ENCODE measurements at regions not wholly inside any gene's neighbourhood (a gene's known extent, or its start where the extent isn't known, plus 50 kb on each side); places are given as distances from the start of the nearest gene placed in this dataset.

GRCh38 chr1:188877668-188878067 is 1600.0 kb downstream of the BRINP3 start:
- Histone ChIP-seq H3K36me3 (no peaks in the 10 kb centered on the region), H3K4me3 (no peak overlapping the region), H3K27me3 (ENCODE audit: low read depth) (no peaks in the 10 kb centered on the region), H3K4me1 (no peaks in the 10 kb centered on the region), H3K27ac (replicated peaks) (no peak overlapping the region), H3K9me3 (replicated peaks) (no peaks in the 10 kb centered on the region)
- TF ChIP-seq, protein P1, sequence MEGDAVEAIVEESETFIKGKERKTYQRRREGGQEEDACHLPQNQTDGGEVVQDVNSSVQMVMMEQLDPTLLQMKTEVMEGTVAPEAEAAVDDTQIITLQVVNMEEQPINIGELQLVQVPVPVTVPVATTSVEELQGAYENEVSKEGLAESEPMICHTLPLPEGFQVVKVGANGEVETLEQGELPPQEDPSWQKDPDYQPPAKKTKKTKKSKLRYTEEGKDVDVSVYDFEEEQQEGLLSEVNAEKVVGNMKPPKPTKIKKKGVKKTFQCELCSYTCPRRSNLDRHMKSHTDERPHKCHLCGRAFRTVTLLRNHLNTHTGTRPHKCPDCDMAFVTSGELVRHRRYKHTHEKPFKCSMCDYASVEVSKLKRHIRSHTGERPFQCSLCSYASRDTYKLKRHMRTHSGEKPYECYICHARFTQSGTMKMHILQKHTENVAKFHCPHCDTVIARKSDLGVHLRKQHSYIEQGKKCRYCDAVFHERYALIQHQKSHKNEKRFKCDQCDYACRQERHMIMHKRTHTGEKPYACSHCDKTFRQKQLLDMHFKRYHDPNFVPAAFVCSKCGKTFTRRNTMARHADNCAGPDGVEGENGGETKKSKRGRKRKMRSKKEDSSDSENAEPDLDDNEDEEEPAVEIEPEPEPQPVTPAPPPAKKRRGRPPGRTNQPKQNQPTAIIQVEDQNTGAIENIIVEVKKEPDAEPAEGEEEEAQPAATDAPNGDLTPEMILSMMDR (IDR thresholded peaks at IDR 0.05; ENCODE audit: borderline replicate concordance), result no peak
- intact Hi-C loops (cut with micrococcal nuclease), result no loop called here
- no peak for DNase-seq

- H3K9me3 ChIP-seq (replicated peaks), result peaks cover 6% of the 10 kb centered on the region
- H3K4me1 ChIP-seq, result no peaks in the 10 kb centered on the region
- TF ChIP-seq, protein P1 (IDR thresholded peaks at IDR 0.05; ENCODE audit: borderline replicate concordance), result no peak
- H3K4me3 ChIP-seq, result no peak overlapping the region
- H3K27me3 ChIP-seq (ENCODE audit: low read depth), result no peaks in the 10 kb centered on the region
- intact Hi-C loops (cut with micrococcal nuclease), result no loop called here
- H3K27ac ChIP-seq (replicated peaks), result no peak overlapping the region
- H3K36me3 ChIP-seq, result no peaks in the 10 kb centered on the region
- DNase-seq, result no peak
Observed at GRCh38 chr1:188888386-188888785, 1589.3 kb downstream of the BRINP3 start.

GRCh38 chr1:188889166-188889565 is 1588.5 kb downstream of the BRINP3 start:
- H3K4me3 ChIP-seq, result no peak overlapping the region
- H3K9me3 ChIP-seq (replicated peaks), result peaks cover 6% of the 10 kb centered on the region
- H3K4me1 ChIP-seq, result no peaks in the 10 kb centered on the region
- H3K27ac ChIP-seq (replicated peaks), result no peak overlapping the region
- TF ChIP-seq, protein P1 (IDR thresholded peaks at IDR 0.05; ENCODE audit: borderline replicate concordance), result no peak
- no peaks in the 10 kb centered on the region for H3K27me3 ChIP-seq (ENCODE audit: low read depth)
- H3K36me3 ChIP-seq, result no peaks in the 10 kb centered on the region
- no peak for DNase-seq
- intact Hi-C loops (cut with micrococcal nuclease), result no loop called here

DNA sequence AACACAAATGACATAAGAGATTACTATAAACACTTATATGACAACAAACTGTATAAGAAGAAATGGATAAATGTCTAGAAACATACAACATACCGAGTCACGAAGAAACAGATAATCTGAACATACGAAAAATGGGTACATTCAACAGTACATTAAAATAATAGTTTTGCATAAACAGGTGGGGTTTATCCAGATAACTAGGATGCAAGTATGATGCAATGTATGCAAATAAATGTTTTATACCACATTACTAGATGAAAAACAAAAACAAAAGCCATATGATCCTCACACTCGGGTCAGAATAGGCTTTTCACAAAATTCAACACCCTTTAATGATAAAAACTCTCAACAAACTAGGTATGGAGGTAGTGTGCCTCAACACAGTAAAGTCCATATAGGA is 1585.7 kb downstream of the BRINP3 start:
- TF ChIP-seq, protein P1 (IDR thresholded peaks at IDR 0.05; ENCODE audit: borderline replicate concordance), result no peak
- H3K36me3 ChIP-seq, result no peaks in the 10 kb centered on the region
- DNase-seq, result no peak
- no peaks in the 10 kb centered on the region for H3K4me1 ChIP-seq
- H3K27me3 ChIP-seq (ENCODE audit: low read depth), result no peaks in the 10 kb centered on the region
- H3K27ac ChIP-seq (replicated peaks), result no peak overlapping the region
- intact Hi-C loops (cut with micrococcal nuclease), result no loop called here
- peaks cover 11% of the 10 kb centered on the region for H3K9me3 ChIP-seq (replicated peaks)
- H3K4me3 ChIP-seq, result no peak overlapping the region

DNA sequence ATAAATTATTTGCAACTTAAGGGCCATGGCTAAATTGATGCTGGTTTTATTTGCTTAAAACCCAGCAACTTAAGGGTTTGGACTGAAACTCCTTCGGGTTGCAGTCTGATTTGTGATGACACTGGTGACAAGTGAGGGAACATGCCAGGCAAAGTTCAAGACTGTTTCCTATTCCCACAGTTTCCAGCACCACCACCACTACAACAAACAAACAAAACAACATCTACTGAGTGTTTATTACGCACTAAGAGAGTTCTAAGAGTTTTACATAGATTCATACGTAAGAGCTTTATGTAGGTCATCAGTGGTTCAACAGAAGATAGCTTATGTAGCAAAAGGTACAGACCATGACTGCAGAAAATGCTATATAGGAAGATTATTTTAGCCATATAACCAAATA is 1582.1 kb downstream of the BRINP3 start:
- Histone ChIP-seq H3K4me3 (no peak overlapping the region), H3K36me3 (no peaks in the 10 kb centered on the region), H3K4me1 (no peaks in the 10 kb centered on the region), H3K9me3 (replicated peaks) (peaks cover 16% of the 10 kb centered on the region), H3K27ac (replicated peaks) (no peak overlapping the region), H3K27me3 (ENCODE audit: low read depth) (no peaks in the 10 kb centered on the region)
- TF ChIP-seq, protein P1 (IDR thresholded peaks at IDR 0.05; ENCODE audit: borderline replicate concordance), result no peak
- intact Hi-C loops (cut with micrococcal nuclease), result no loop called here
- no peak for DNase-seq

- Histone ChIP-seq H3K27me3 (ENCODE audit: low read depth) (no peaks in the 10 kb centered on the region), H3K9me3 (replicated peaks) (peaks cover under 1% of the 10 kb centered on the region), H3K36me3 (no peaks in the 10 kb centered on the region), H3K27ac (replicated peaks) (no peak overlapping the region), H3K4me3 (no peak overlapping the region), H3K4me1 (no peaks in the 10 kb centered on the region)
- TF ChIP-seq, protein P1 (IDR thresholded peaks at IDR 0.05; ENCODE audit: borderline replicate concordance), result no peak
- DNase-seq, result no peak
- intact Hi-C loops (cut with micrococcal nuclease), result no loop called here
Observed at GRCh38 chr1:188903241-188903640, 1574.4 kb downstream of the BRINP3 start.
